Astrocyte (in vitro differentiated cells and primary cell): ENCODE measurements at regions not wholly inside any gene's neighbourhood (a gene's known extent, or its start where the extent isn't known, plus 50 kb on each side); places are given as distances from the start of the nearest gene placed in this dataset.

Source experiments
- DNase-seq: peaks from one replicate; pipeline ENCODE4 v3.0.0-alpha.2; 2010; ENCODE audit warnings: low read depth
- FAIRE-seq: peaks from 2 replicates; lab custom pipeline; 2011; peaks lifted over from hg19 to GRCh38; lab: Jason Lieb, UNC
- H2AFZ ChIP-seq: 2 replicates; pipeline ENCODE4 v1.6.0; 2012; ENCODE audit warnings: low read depth, low read length, inconsistent platforms
- H3K27ac ChIP-seq: 2 replicates; pipeline ENCODE4 v1.5.1; 2011; ENCODE audit warnings: low read depth, low read length, inconsistent platforms
- H3K27me3 ChIP-seq: 2 replicates; pipeline ENCODE4 v1.6.0; 2011; ENCODE audit warnings: low read length, inconsistent platforms; ENCODE audit not compliant: insufficient read depth
- H3K36me3 ChIP-seq: 2 replicates; pipeline ENCODE4 v1.5.1; 2011; ENCODE audit warnings: low read length, inconsistent platforms; ENCODE audit not compliant: insufficient read depth
- H3K4me1 ChIP-seq: 2 replicates; pipeline ENCODE4 v1.5.1; 2011; ENCODE audit warnings: low read length, inconsistent platforms; ENCODE audit not compliant: insufficient read depth
- H3K4me2 ChIP-seq: 2 replicates; pipeline ENCODE4 v1.6.0; 2012; ENCODE audit warnings: low read length, inconsistent platforms
- H3K4me3 ChIP-seq: 2 replicates; pipeline ENCODE4 v1.5.1; 2011; ENCODE audit warnings: low read depth, mild to moderate bottlenecking, low read length, inconsistent platforms; ENCODE audit not compliant: insufficient read depth
- H3K79me2 ChIP-seq: 2 replicates; pipeline ENCODE4 v1.6.0; 2012; ENCODE audit warnings: mild to moderate bottlenecking, low read length, inconsistent platforms; ENCODE audit not compliant: insufficient read depth
- H3K9ac ChIP-seq: 2 replicates; pipeline ENCODE4 v1.6.0; 2012; ENCODE audit warnings: mild to moderate bottlenecking, low read length, inconsistent platforms
- H3K9me3 ChIP-seq: 2 replicates; pipeline ENCODE4 v1.5.1; 2012; ENCODE audit warnings: low read depth, mild to moderate bottlenecking, low read length, inconsistent platforms; ENCODE audit not compliant: insufficient read depth
- H4K20me1 ChIP-seq: 2 replicates; pipeline ENCODE4 v1.6.0; 2012; ENCODE audit warnings: low read length, inconsistent platforms; ENCODE audit not compliant: insufficient read depth
- H3K27ac Mint-ChIP-seq: one replicate; pipeline ENCODE4 v1.8.0; 2021; ENCODE audit warnings: mild to moderate bottlenecking, mixed read lengths; ENCODE audit not compliant: unreplicated experiment
- H3K27me3 Mint-ChIP-seq: one replicate; pipeline ENCODE4 v1.8.0; 2021; ENCODE audit warnings: low read depth, mixed read lengths; ENCODE audit not compliant: unreplicated experiment
- H3K36me3 Mint-ChIP-seq: one replicate; pipeline ENCODE4 v1.8.0; 2021; ENCODE audit warnings: low read depth, mixed read lengths; ENCODE audit not compliant: unreplicated experiment
- H3K4me1 Mint-ChIP-seq: one replicate; pipeline ENCODE4 v1.8.0; 2021; ENCODE audit warnings: low read depth, mixed read lengths; ENCODE audit not compliant: unreplicated experiment
- H3K4me3 Mint-ChIP-seq: one replicate; pipeline ENCODE4 v1.8.0; 2021; ENCODE audit warnings: mild to moderate bottlenecking, moderate library complexity, mixed read lengths; ENCODE audit not compliant: unreplicated experiment
- H3K9me3 Mint-ChIP-seq: one replicate; pipeline ENCODE4 v1.8.0; 2021; ENCODE audit warnings: mild to moderate bottlenecking, mixed read lengths; ENCODE audit not compliant: unreplicated experiment
- CTCF ChIP-seq: IDR thresholded peaks from 2 replicates; pipeline ENCODE4 v1.5.1; 2011; ENCODE audit warnings: low read depth, mild to moderate bottlenecking, inconsistent platforms, low read length, moderate library complexity; ENCODE audit not compliant: insufficient read depth
- EZH2 ChIP-seq: IDR thresholded peaks from 2 replicates; pipeline ENCODE4 v1.6.1; 2012; ENCODE audit warnings: mild to moderate bottlenecking, low read length, inconsistent platforms; ENCODE audit not compliant: insufficient read depth

- Histone ChIP-seq H3K4me2 (no peak overlapping the region), H3K36me3 (no peaks in the 10 kb centered on the region), H3K79me2 (no peaks in the 10 kb centered on the region), H3K4me1 (no peaks in the 10 kb centered on the region), H4K20me1 (no peaks in the 10 kb centered on the region), H3K4me3 (no peak overlapping the region), H2AFZ (no peak overlapping the region), H3K9ac (no peak overlapping the region), H3K27me3 (no peaks in the 10 kb centered on the region), H3K27ac (no peak overlapping the region), H3K9me3 (no peaks in the 10 kb centered on the region)
- no peak for DNase-seq
- Mint-ChIP-seq H3K27me3 (peaks cover 5% of the 10 kb centered on the region), H3K36me3 (no peaks in the 10 kb centered on the region), H3K27ac (no peak overlapping the region), H3K4me1 (peaks cover 2% of the 10 kb centered on the region), H3K4me3 (no peak overlapping the region), H3K9me3 (peaks cover 2% of the 10 kb centered on the region)
- no peak for FAIRE-seq
- TF ChIP-seq EZH2 = no peak
- TF ChIP-seq CTCF = no peak
Observed at GRCh38 chr2:84214455-84214854, 244.6 kb downstream of the SUCLG1 start.

- FAIRE-seq (no peak), DNase-seq (no peak)
- Histone ChIP-seq H3K4me3 (no peak overlapping the region), H3K27me3 (no peaks in the 10 kb centered on the region), H3K4me1 (no peaks in the 10 kb centered on the region), H3K79me2 (no peaks in the 10 kb centered on the region), H3K9me3 (peaks cover 4% of the 10 kb centered on the region), H2AFZ (no peak overlapping the region), H3K27ac (no peak overlapping the region), H3K36me3 (no peaks in the 10 kb centered on the region), H4K20me1 (no peaks in the 10 kb centered on the region), H3K4me2 (no peak overlapping the region), H3K9ac (no peak overlapping the region)
- no peak overlapping the region for H3K27ac Mint-ChIP-seq
- no peak for TF ChIP-seq CTCF
- no peak for TF ChIP-seq EZH2
- H3K27me3 Mint-ChIP-seq = peaks cover 7% of the 10 kb centered on the region
- H3K9me3 Mint-ChIP-seq = peaks cover 4% of the 10 kb centered on the region
- peaks cover 2% of the 10 kb centered on the region for H3K36me3 Mint-ChIP-seq
- no peaks in the 10 kb centered on the region for H3K4me1 Mint-ChIP-seq
- no peak overlapping the region for H3K4me3 Mint-ChIP-seq
Observed at GRCh38 chr2:84212611-84213314, 246.3 kb downstream of the SUCLG1 start.

GRCh38 chr2:84209941-84210340 lies 249.1 kb downstream of the SUCLG1 start:
- H3K27ac ChIP-seq = no peak overlapping the region
- H3K36me3 ChIP-seq = no peaks in the 10 kb centered on the region
- no peak overlapping the region for H3K9ac ChIP-seq
- DNase-seq (no peak), FAIRE-seq (no peak)
- H3K27me3 Mint-ChIP-seq = peaks cover 2% of the 10 kb centered on the region
- H3K27me3 ChIP-seq = no peaks in the 10 kb centered on the region
- TF ChIP-seq EZH2 (no peak), CTCF (no peak)
- H3K36me3 Mint-ChIP-seq = peaks cover 2% of the 10 kb centered on the region
- no peaks in the 10 kb centered on the region for H3K79me2 ChIP-seq
- peaks cover 5% of the 10 kb centered on the region for H3K4me1 Mint-ChIP-seq
- H3K4me2 ChIP-seq = no peak overlapping the region
- no peaks in the 10 kb centered on the region for H3K4me1 ChIP-seq
- H4K20me1 ChIP-seq = no peaks in the 10 kb centered on the region
- H2AFZ ChIP-seq = no peak overlapping the region
- no peak overlapping the region for H3K4me3 Mint-ChIP-seq
- H3K9me3 Mint-ChIP-seq = peaks cover 4% of the 10 kb centered on the region
- H3K4me3 ChIP-seq = no peak overlapping the region
- H3K27ac Mint-ChIP-seq = no peak overlapping the region
- peaks cover 5% of the 10 kb centered on the region for H3K9me3 ChIP-seq
